Neural cell (in vitro differentiated cells): ENCODE measurements at regions not wholly inside any gene's neighbourhood (a gene's known extent, or its start where the extent isn't known, plus 50 kb on each side); places are given as distances from the start of the nearest gene placed in this dataset.

Experiments used
- H2AFZ ChIP-seq: fragments of 200-600, 300-800 bp; sonication (generic), shearing (Covaris generic); 2 replicates; pipeline ENCODE4 v1.6.0; 2014; ENCODE audit warnings: low read depth, mild to moderate bottlenecking, antibody characterized with exemption, low read length, moderate library complexity
- H3F3A ChIP-seq: fragments of 200-600 bp; shearing (Covaris generic); 2 replicates; pipeline ENCODE4 v1.6.1; 2016; ENCODE audit warnings: mild to moderate bottlenecking, moderate library complexity, mixed read lengths, antibody characterized with exemption, low read length; ENCODE audit not compliant: insufficient read depth, poor library complexity, severe bottlenecking
- H3K27ac ChIP-seq: fragments of 200-600, 300-800 bp; sonication (generic), shearing (Covaris generic); 2 replicates; pipeline ENCODE4 v1.5.1; 2014; ENCODE audit warnings: mild to moderate bottlenecking, low read length, moderate library complexity
- H3K27me3 ChIP-seq: fragments of 300-800, 200-600 bp; sonication (generic), shearing (Covaris generic); 2 replicates; pipeline ENCODE4 v1.6.0; 2014; ENCODE audit warnings: mild to moderate bottlenecking, low read depth, low read length, moderate library complexity; ENCODE audit not compliant: insufficient read depth
- H3K36me3 ChIP-seq: fragments of 300-800, 200-600 bp; sonication (generic), shearing (Covaris generic); 2 replicates; pipeline ENCODE4 v1.5.1; 2014; ENCODE audit warnings: mild to moderate bottlenecking, antibody characterized with exemption, low read length, moderate library complexity; ENCODE audit not compliant: insufficient read depth
- H3K4me2 ChIP-seq: fragments of 300-800, 200-600 bp; sonication (generic), shearing (Covaris generic); 2 replicates; pipeline ENCODE4 v1.6.0; 2014; ENCODE audit warnings: mild to moderate bottlenecking, low read length
- H3K4me3 ChIP-seq: fragments of 300-800, 200-600 bp; sonication (generic), shearing (Covaris generic); 2 replicates; pipeline ENCODE4 v1.5.1; 2014; ENCODE audit warnings: mild to moderate bottlenecking, low read length, moderate library complexity
- H3K79me2 ChIP-seq: fragments of 200-600 bp; shearing (Covaris generic); replicated peaks from 2 replicates; pipeline ENCODE4 v1.6.0; 2014; ENCODE audit warnings: mild to moderate bottlenecking, low read length, moderate library complexity; ENCODE audit not compliant: insufficient read depth
- H3K9ac ChIP-seq: fragments of 300-800, 200-600 bp; sonication (generic), shearing (Covaris generic); 2 replicates; pipeline ENCODE4 v1.6.1; 2016; ENCODE audit warnings: mild to moderate bottlenecking, low read length, mixed read lengths
- H3K9me2 ChIP-seq: fragments of 200-600 bp; shearing (Covaris generic); 2 replicates; pipeline ENCODE4 v1.6.1; 2016; ENCODE audit warnings: mild to moderate bottlenecking, low read length, mixed read lengths; ENCODE audit not compliant: insufficient read depth
- H3K9me3 ChIP-seq: fragments of 200-600, 300-800 bp; sonication (generic), shearing (Covaris generic); 2 replicates; pipeline ENCODE4 v1.6.1; 2016; ENCODE audit warnings: mild to moderate bottlenecking, mixed run types, low read length, moderate library complexity, mixed read lengths
- H4K20me1 ChIP-seq: fragments of 200-600 bp; shearing (Covaris generic); 2 replicates; pipeline ENCODE4 v1.6.1; 2016; ENCODE audit warnings: mild to moderate bottlenecking, mixed run types; ENCODE audit not compliant: insufficient read depth
- CTCF ChIP-seq: fragments of 450-650 bp; IDR thresholded peaks from 2 replicates; pipeline ENCODE4 v1.5.1; 2014; ENCODE audit warnings: antibody characterized with exemption, mild to moderate bottlenecking, moderate library complexity; ENCODE audit not compliant: poor library complexity, severe bottlenecking
- EP300 ChIP-seq: fragments of 450-650 bp; conservative IDR thresholded peaks from 2 replicates; pipeline ENCODE4 v1.6.1; 2014; ENCODE audit warnings: antibody characterized with exemption, mild to moderate bottlenecking, moderate library complexity; ENCODE audit not compliant: poor library complexity, severe bottlenecking
- EZH2 ChIP-seq: fragments of 200-600, 300-800 bp; shearing (Covaris generic), sonication (generic); IDR thresholded peaks from 2 replicates; pipeline ENCODE4 v1.6.1; 2014; ENCODE audit warnings: antibody characterized with exemption, low read length, borderline replicate concordance, mild to moderate bottlenecking; ENCODE audit not compliant: insufficient read depth, poor library complexity, severe bottlenecking
- MXI1 ChIP-seq: fragments of 450-650 bp; conservative IDR thresholded peaks from 2 replicates; pipeline ENCODE4 v1.6.1; 2014; ENCODE audit warnings: antibody characterized with exemption, mild to moderate bottlenecking; ENCODE audit not compliant: poor library complexity, severe bottlenecking
- POLR2AphosphoS5 ChIP-seq: IDR thresholded peaks from 2 replicates; pipeline ENCODE4 v1.6.1; 2012
- RAD21 ChIP-seq: fragments of 450-650 bp; conservative IDR thresholded peaks from 2 replicates; pipeline ENCODE4 v1.6.1; 2014; ENCODE audit warnings: antibody characterized with exemption, mild to moderate bottlenecking, moderate library complexity
- REST ChIP-seq: IDR thresholded peaks from 2 replicates; pipeline ENCODE4 v1.6.1; 2012; ENCODE audit warnings: borderline replicate concordance
- SMC3 ChIP-seq: fragments of 450-650 bp; conservative IDR thresholded peaks from 2 replicates; pipeline ENCODE4 v1.6.1; 2014; ENCODE audit warnings: antibody characterized with exemption, mild to moderate bottlenecking, moderate library complexity; ENCODE audit not compliant: poor library complexity
- TAF1 ChIP-seq: IDR thresholded peaks from 2 replicates; pipeline ENCODE4 v1.6.1; 2012; ENCODE audit warnings: low read depth

GRCh38 chr18:1573732-1574131 lies 669.1 kb downstream of the ADCYAP1 start:
- no peak overlapping the region for H3K9ac ChIP-seq
- H3K27ac ChIP-seq, result no peak overlapping the region
- H3K36me3 ChIP-seq, result no peaks in the 10 kb centered on the region
- TF ChIP-seq REST (no peak), MXI1 (no peak), SMC3 (no peak), POLR2AphosphoS5 (no peak), TAF1 (no peak), EP300 (no peak), EZH2 (no peak), CTCF (no peak), RAD21 (no peak)
- no peaks in the 10 kb centered on the region for H3K9me2 ChIP-seq
- no peaks in the 10 kb centered on the region for H3K9me3 ChIP-seq
- H2AFZ ChIP-seq, result no peak overlapping the region
- H3K79me2 ChIP-seq, result no peaks in the 10 kb centered on the region
- no peaks in the 10 kb centered on the region for H3K27me3 ChIP-seq
- no peak overlapping the region for H3K4me2 ChIP-seq
- no peak overlapping the region for H3K4me3 ChIP-seq
- no peaks in the 10 kb centered on the region for H3F3A ChIP-seq
- no peaks in the 10 kb centered on the region for H4K20me1 ChIP-seq

- Histone ChIP-seq H3K4me3 (no peak overlapping the region), H3K27ac (no peak overlapping the region), H3K79me2 (no peaks in the 10 kb centered on the region), H3K9me2 (no peaks in the 10 kb centered on the region), H3K9me3 (no peaks in the 10 kb centered on the region), H3F3A (no peaks in the 10 kb centered on the region), H3K4me2 (no peak overlapping the region), H3K9ac (no peak overlapping the region), H3K27me3 (no peaks in the 10 kb centered on the region), H3K36me3 (no peaks in the 10 kb centered on the region), H4K20me1 (no peaks in the 10 kb centered on the region), H2AFZ (no peak overlapping the region)
- TF ChIP-seq POLR2AphosphoS5 (no peak), SMC3 (no peak), RAD21 (no peak), CTCF (no peak), EZH2 (no peak), TAF1 (no peak), REST (no peak), MXI1 (no peak), EP300 (no peak)
These were observed 670.4 kb downstream of the ADCYAP1 start for GRCh38 chr18:1575084-1575483.
